GM12878 (cell line): ENCODE measurements at regions not wholly inside any gene's neighbourhood (a gene's known extent, or its start where the extent isn't known, plus 50 kb on each side); places are given as distances from the start of the nearest gene placed in this dataset.

Source experiments
- ATAC-seq: fragments of 200-7000 bp; cut with Tn5 transposase; 3 replicates; pipeline ENCODE4 v1.9.1; 2020; ENCODE audit warnings: mild to moderate bottlenecking, moderate library complexity
- BruUV-seq: library from RNA; stranded (reverse); fragments of 400-500 nt; replicated peaks from 2 replicates; lab custom pipeline; 2021; lab: Mats Ljungman, UMichigan
- CTCF ChIA-PET: fragments of 300-600 bp; sonication (Branson Sonifier 250); formaldehyde crosslinking; extraction: SDS; loops from one replicate; lab custom pipeline; 2021; ENCODE audit warnings: inconsistent platforms; lab: Yijun Ruan, JAX
- POLR2A ChIA-PET: fragments of 350-600 bp; formaldehyde crosslinking; extraction: SDS; loops from one replicate; lab custom pipeline; 2021; ENCODE audit warnings: inconsistent platforms; lab: Charles Lee
- RAD21 ChIA-PET: fragments of 300-600 bp; sonication (Branson Sonifier 250); formaldehyde crosslinking; loops from one replicate; lab custom pipeline; 2023; ENCODE audit warnings: antibody characterized with exemption; ENCODE audit not compliant: unreplicated experiment; lab: Charles Lee
- SMC1A ChIA-PET: fragments of 300-600 bp; sonication (Branson Sonifier 250); formaldehyde crosslinking; loops from one replicate; lab custom pipeline; 2023; ENCODE audit not compliant: unreplicated experiment, uncharacterized antibody; lab: Charles Lee
- DNase-seq: peaks from one replicate; pipeline ENCODE4 v3.0.0-alpha.2; 2011; ENCODE audit warnings: low read depth, low spot score
- FAIRE-seq: peaks from 3 replicates; lab custom pipeline; 2011; peaks lifted over from hg19 to GRCh38; lab: Jason Lieb, UNC
- H2AFZ ChIP-seq: 2 replicates; pipeline ENCODE4 v1.6.0; 2011; ENCODE audit warnings: low read depth, low read length, control low read depth; ENCODE audit not compliant: control insufficient read depth
- H3K27ac ChIP-seq: 2 replicates; pipeline ENCODE4 v1.5.1; 2011; ENCODE audit warnings: control low read depth; ENCODE audit not compliant: control insufficient read depth, insufficient read depth
- H3K27me3 ChIP-seq, 2 experiments: replicated peaks in 1 of 2; 2 replicates each; pipeline versions ENCODE4 v1.6.0 to v1.6.1; 2011; ENCODE audit warnings: low read length in 1 of 2; ENCODE audit not compliant: control insufficient read depth in 2 of 2, insufficient read depth in 2 of 2
- H3K36me3 ChIP-seq, 2 experiments: 2 replicates each; pipeline ENCODE4 v1.5.1; 2011; ENCODE audit warnings: low read length in 1 of 2; ENCODE audit not compliant: control insufficient read depth in 2 of 2, insufficient read depth in 2 of 2
- H3K4me1 ChIP-seq: 2 replicates; pipeline ENCODE4 v1.6.1; 2011; ENCODE audit warnings: mild to moderate bottlenecking, low read length, moderate library complexity, mixed read lengths; ENCODE audit not compliant: control insufficient read depth, insufficient read depth
- H3K4me2 ChIP-seq: 2 replicates; pipeline ENCODE4 v1.6.0; 2011; ENCODE audit warnings: control low read depth; ENCODE audit not compliant: control insufficient read depth, insufficient read depth
- H3K4me3 ChIP-seq: fragments of 200-600 bp; sonication (generic); 2 replicates; pipeline ENCODE4 v1.5.1; 2016
- H3K79me2 ChIP-seq: 2 replicates; pipeline ENCODE4 v1.6.0; 2011; ENCODE audit warnings: low read length; ENCODE audit not compliant: control insufficient read depth, insufficient read depth
- H3K9ac ChIP-seq: 2 replicates; pipeline ENCODE4 v1.8.0; 2011; ENCODE audit warnings: low read length, control low read depth, mixed read lengths; ENCODE audit not compliant: control insufficient read depth, insufficient read depth
- H3K9me3 ChIP-seq: replicated peaks from 3 replicates; pipeline ENCODE4 v1.5.1; 2011; ENCODE audit warnings: mild to moderate bottlenecking, low read length; ENCODE audit not compliant: control insufficient read depth, insufficient read depth
- H4K20me1 ChIP-seq: 2 replicates; pipeline ENCODE4 v1.6.0; 2011; ENCODE audit not compliant: control insufficient read depth, insufficient read depth
- EED ChIP-seq: sonication (generic); IDR thresholded peaks from 2 replicates; pipeline ENCODE4 v1.6.1; 2016; ENCODE audit warnings: antibody characterized with exemption, low read depth
- GATAD2B ChIP-seq: fragments of 450-650 bp; conservative IDR thresholded peaks from 2 replicates; pipeline ENCODE4 v1.6.1; 2017; ENCODE audit warnings: low read depth, mild to moderate bottlenecking, moderate library complexity
- HDAC6 ChIP-seq: fragments of 200-600 bp; sonication (generic); IDR thresholded peaks from one replicate; pipeline ENCODE4 v1.8.0; 2017; ENCODE audit warnings: antibody characterized with exemption; ENCODE audit not compliant: unreplicated experiment
- NFYB ChIP-seq: IDR thresholded peaks from 2 replicates; pipeline ENCODE4 v1.6.1; 2011; ENCODE audit warnings: low read depth, mild to moderate bottlenecking, low read length, improper control_type of control experiment, moderate library complexity; ENCODE audit not compliant: insufficient read depth
- NR2C2 ChIP-seq: IDR thresholded peaks from 2 replicates; pipeline ENCODE4 v1.6.1; 2011; ENCODE audit warnings: borderline replicate concordance, low read depth; ENCODE audit not compliant: control insufficient read depth, insufficient read length
- PML ChIP-seq: IDR thresholded peaks from 2 replicates; pipeline ENCODE4 v1.6.1; 2012; ENCODE audit warnings: low read length, inconsistent platforms
- RAD21 ChIP-seq: IDR thresholded peaks from 2 replicates; pipeline ENCODE4 v1.6.1; 2011; ENCODE audit warnings: mild to moderate bottlenecking, low read depth, low read length, moderate library complexity; ENCODE audit not compliant: insufficient read depth
- SMAD1 ChIP-seq: fragments of 450-650 bp; IDR thresholded peaks from 2 replicates; pipeline ENCODE4 v1.6.1; 2018; ENCODE audit warnings: mild to moderate bottlenecking, low read depth; ENCODE audit not compliant: partially characterized antibody
- SMC3 ChIP-seq: IDR thresholded peaks from 2 replicates; pipeline ENCODE4 v1.6.1; 2011; ENCODE audit warnings: low read length, improper control_type of control experiment, borderline replicate concordance
- SREBF2 ChIP-seq: IDR thresholded peaks from 2 replicates; pipeline ENCODE4 v1.6.1; 2012; ENCODE audit warnings: mild to moderate bottlenecking, low read length
- TBL1XR1 ChIP-seq: IDR thresholded peaks from 2 replicates; pipeline ENCODE4 v1.6.1; 2012; ENCODE audit warnings: low read depth, low read length, improper control_type of control experiment
- TCF12 ChIP-seq: IDR thresholded peaks from 2 replicates; pipeline ENCODE4 v1.6.1; 2011; ENCODE audit warnings: low read depth, mild to moderate bottlenecking, low read length
- YBX1 ChIP-seq: fragments of 450-650 bp; IDR thresholded peaks from 2 replicates; pipeline ENCODE4 v1.6.1; 2016; ENCODE audit warnings: antibody characterized with exemption
- ZNF592 ChIP-seq: fragments of 450-650 bp; IDR thresholded peaks from 2 replicates; pipeline ENCODE4 v1.6.1; 2017; ENCODE audit warnings: mild to moderate bottlenecking, moderate library complexity
- WGBS: methylation state at CpG from one replicate; pipeline ENCODE4 v1.1.6; 2016; ENCODE audit warnings: low lambda C conversion rate; ENCODE audit not compliant: insufficient replicate concordance, insufficient coverage; ENCODE audit errors: missing lambda C conversion rate; 5-methylcytosine and 5-hydroxymethylcytosine counted together
- in situ Hi-C: fragments of 300-500 bp; cut with MboI; formaldehyde crosslinking; loops from 9 replicates; pipeline ENCODE4 v1.14.3; 2018; ENCODE audit warnings: mixed read lengths
- intact Hi-C: fragments of 100-400 bp; cut with micrococcal nuclease; formaldehyde crosslinking; loops from one replicate; pipeline ENCODE4 v1.14.2; 2022; ENCODE audit not compliant: unreplicated experiment

- TF ChIP-seq RAD21 (no peak), HDAC6 (no peak)
Observed at GRCh38 chrX:80576267-80576666, 156.0 kb downstream of the TENT5D start (continued).

- Histone ChIP-seq H3K4me2 (no peak overlapping the region), H3K79me2 (no peaks in the 10 kb centered on the region), H3K9ac (no peak overlapping the region), H3K4me3 (no peak overlapping the region), H4K20me1 (no peaks in the 10 kb centered on the region), H3K27me3 (no peaks in the 10 kb centered on the region), H3K4me1 (no peaks in the 10 kb centered on the region), H3K9me3 (no peaks in the 10 kb centered on the region), H3K36me3 (no peaks in the 10 kb centered on the region), H3K27ac (no peak overlapping the region), H2AFZ (no peak overlapping the region)
- CTCF ChIA-PET: interaction anchor here (1.2 to 2.3 kb wide), 2 partner anchors 26 to 144 kb away, joined by 3 to 15 read pairs; no protein-coding TSS in a partner anchor
- SMC1A ChIA-PET: interaction anchor here (1.0 kb wide), 1 partner anchor 11 kb away, joined by 3 read pairs; no protein-coding TSS in a partner anchor
- RAD21 ChIA-PET: no interaction called here
- intact Hi-C loops (loop anchor here (5.0 kb wide), 1 partner anchor 295 kb away; no protein-coding TSS in a partner anchor), in situ Hi-C loops (no loop called here)
- TF ChIP-seq SREBF2 (no peak), SMAD1 (no peak), HDAC6 (no peak), NFYB (no peak), ZNF592 (no peak), EED (no peak), GATAD2B (no peak), SMC3 (no peak), NR2C2 (no peak), YBX1 (no peak), TCF12 (no peak), PML (no peak), TBL1XR1 (no peak)
- DNase-seq (no peak), ATAC-seq (no peak), FAIRE-seq (no peak)
- POLR2A ChIA-PET: no interaction called here
- 5% methylated on average over 2 of the region's 2 CpGs for WGBS
- no TSS peak for BruUV-seq
Observed at GRCh38 chrX:80576806-80577533, 156.7 kb downstream of the TENT5D start.
